B cell (primary cell): ENCODE measurements at regions not wholly inside any gene's neighbourhood (a gene's known extent, or its start where the extent isn't known, plus 50 kb on each side); places are given as distances from the start of the nearest gene placed in this dataset.
"Not testable (repeated sequence)": the region's sequence is repeated elsewhere in the genome, so short reads cannot be mapped to it uniquely, and the experiment has no call there.

Experiments used
- ATAC-seq: fragments of 200-7000 bp; cut with Tn5 transposase; one replicate; pipeline ENCODE4 v1.10.0; 2021; ENCODE audit warnings: low read depth, mild to moderate bottlenecking, moderate number of reproducible peaks, moderate library complexity
- CTCF ChIA-PET: fragments of 350-600 bp; sonication (Branson Sonifier 250); formaldehyde crosslinking; loops from one replicate; lab custom pipeline; 2021; ENCODE audit warnings: antibody characterized with exemption, inconsistent platforms; lab: Charles Lee
- POLR2A ChIA-PET: fragments of 350-600 bp; sonication (Branson Sonifier 250); formaldehyde crosslinking; loops from one replicate; lab custom pipeline; 2021; ENCODE audit warnings: antibody characterized with exemption; lab: Charles Lee
- DNase-seq: peaks from one replicate; pipeline ENCODE4 v3.0.0; 2013
- H2AFZ ChIP-seq: 2 replicates; pipeline ENCODE4 v1.6.1; 2012; ENCODE audit warnings: mild to moderate bottlenecking, low read depth, low read length; ENCODE audit not compliant: insufficient read depth, poor library complexity, severe bottlenecking
- H3K27ac ChIP-seq, 2 donors: 1 replicate in 1 of 2; 2 replicates in 1 of 2; pipeline ENCODE4 v1.5.1; 2012 to 2013; ENCODE audit warnings: low read length in 2 of 2, mild to moderate bottlenecking in 2 of 2, moderate library complexity in 1 of 2
- H3K27me3 ChIP-seq, 4 experiments: fragments of 200-600 bp in 1 of 4; sonication (generic) in 1 of 4; replicated peaks in 1 of 4; 1 replicate in 2 of 4; 2 replicates in 2 of 4; pipeline versions ENCODE4 v1.6.1 to v1.7.0; 2013 to 2016; ENCODE audit warnings: low read length in 3 of 4, mild to moderate bottlenecking in 2 of 4, mixed read lengths in 1 of 4, moderate library complexity in 1 of 4; ENCODE audit not compliant: insufficient read depth in 4 of 4, control insufficient read depth in 3 of 4; ENCODE audit errors: control extremely low read depth in 1 of 4
- H3K36me3 ChIP-seq, 2 experiments: replicated peaks in 1 of 2; 1 replicate in 1 of 2; 2 replicates in 1 of 2; pipeline versions ENCODE4 v1.6.1 to v1.7.1; 2013; ENCODE audit warnings: low read length in 1 of 2; ENCODE audit not compliant: insufficient read depth in 2 of 2, control insufficient read depth in 1 of 2; ENCODE audit errors: control extremely low read depth in 1 of 2, extremely low read depth in 1 of 2
- H3K4me1 ChIP-seq, 2 donors: fragments of 200-600 bp in 1 of 2; sonication (generic) in 1 of 2; 1 replicate in 1 of 2; 2 replicates in 1 of 2; pipeline versions ENCODE4 v1.5.1 to v1.6.1; 2013 to 2017; ENCODE audit warnings: low read length in 2 of 2; ENCODE audit not compliant: control insufficient read depth in 2 of 2, insufficient read depth in 2 of 2
- H3K4me2 ChIP-seq: replicated peaks from 2 replicates; pipeline ENCODE3; 2012; ENCODE audit warnings: mild to moderate bottlenecking, low read depth, low read length; ENCODE audit not compliant: poor library complexity, severe bottlenecking
- H3K4me3 ChIP-seq, 5 experiments: fragments of 200-600 bp in 1 of 5; sonication (generic) in 1 of 5; 1 replicate in 3 of 5; 2 replicates in 2 of 5; pipeline versions ENCODE4 v1.5.1 to v1.7.0; 2011 to 2016; ENCODE audit warnings: low read length in 4 of 5, mild to moderate bottlenecking in 4 of 5, low read depth in 2 of 5, control low read depth in 1 of 5, moderate library complexity in 1 of 5; ENCODE audit not compliant: insufficient read depth in 1 of 5; ENCODE audit errors: control extremely low read depth in 1 of 5, extremely low read depth in 1 of 5
- H3K79me2 ChIP-seq: fragments of 200-600 bp; sonication (generic); one replicate; pipeline ENCODE4 v1.6.0; 2016; ENCODE audit warnings: low read length; ENCODE audit not compliant: control insufficient read depth, insufficient read depth
- H3K9ac ChIP-seq: fragments of 200-600 bp; sonication (generic); 2 replicates; pipeline ENCODE4 v1.6.1; 2017; ENCODE audit warnings: mild to moderate bottlenecking, low read length, moderate library complexity
- H3K9me3 ChIP-seq, 3 donors: one replicate each; pipeline versions ENCODE4 v1.6.1 to v1.7.1; 2013; ENCODE audit warnings: low read length in 2 of 3; ENCODE audit not compliant: control insufficient read depth in 2 of 3, insufficient read depth in 1 of 3; ENCODE audit errors: control extremely low read depth in 1 of 3
- H4K20me1 ChIP-seq: 2 replicates; pipeline ENCODE4 v1.6.0; 2012; ENCODE audit warnings: mild to moderate bottlenecking, low read length; ENCODE audit not compliant: insufficient read depth, control insufficient read depth, poor library complexity, severe bottlenecking
- H3K27ac Mint-ChIP-seq: one replicate; pipeline ENCODE4 v1.8.0; 2021; ENCODE audit warnings: mixed read lengths
- H3K27me3 Mint-ChIP-seq: one replicate; pipeline ENCODE4 v1.8.0; 2021; ENCODE audit warnings: mixed read lengths
- H3K4me1 Mint-ChIP-seq: one replicate; pipeline ENCODE4 v1.8.0; 2021; ENCODE audit warnings: mixed read lengths
- H3K4me3 Mint-ChIP-seq: one replicate; pipeline ENCODE4 v1.8.0; 2021; ENCODE audit warnings: mixed read lengths
- H3K9me3 Mint-ChIP-seq: one replicate; pipeline ENCODE4 v1.8.0; 2022; ENCODE audit warnings: mixed read lengths; ENCODE audit not compliant: insufficient read depth
- WGBS: methylation state at CpG from one replicate; pipeline ENCODE4 v1.1.5; 2013; ENCODE audit warnings: missing lambda C conversion rate; ENCODE audit not compliant: insufficient coverage; 5-methylcytosine and 5-hydroxymethylcytosine counted together
- intact Hi-C: fragments of 100-400 bp; cut with micrococcal nuclease; formaldehyde crosslinking; loops from one replicate; pipeline ENCODE4 v1.10.0; 2022

DNA sequence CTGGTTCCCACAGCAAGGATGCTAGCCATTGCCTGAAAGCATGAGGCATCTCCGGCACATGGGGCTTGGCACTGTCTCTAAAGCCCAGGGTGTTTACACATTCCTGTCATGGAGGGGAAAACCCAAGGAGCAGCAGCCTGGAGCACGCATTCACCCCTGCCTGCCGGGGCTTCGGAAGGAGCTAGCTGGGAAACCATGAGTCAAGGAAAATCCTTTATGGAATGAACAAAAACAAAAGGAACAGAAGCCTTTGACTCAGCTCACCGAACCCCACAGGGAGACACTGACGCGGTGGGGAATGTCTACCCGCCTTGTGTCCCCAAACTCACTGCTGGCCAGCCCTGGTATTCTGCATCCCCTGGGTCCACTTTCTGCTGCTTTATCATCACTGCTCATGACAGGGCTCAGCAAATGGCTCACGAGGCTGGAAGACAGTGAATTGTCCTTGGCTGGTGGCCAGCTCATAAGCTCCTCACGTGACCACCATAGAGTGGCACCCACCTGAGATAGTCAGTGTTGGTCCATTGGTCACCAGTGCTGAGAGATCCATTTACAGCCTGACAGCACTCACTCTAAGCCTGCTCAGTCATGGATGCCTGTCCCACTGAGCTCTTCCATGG lies 137.2 kb downstream of the NPIPB11 start:
- H3K9ac ChIP-seq, H3K36me3 ChIP-seq, DNase-seq, H3K4me1 ChIP-seq, CTCF ChIA-PET, H3K9me3 ChIP-seq, H2AFZ ChIP-seq, POLR2A ChIA-PET, H3K4me1 Mint-ChIP-seq, H3K27me3 ChIP-seq, H4K20me1 ChIP-seq, H3K4me3 Mint-ChIP-seq, H3K27ac ChIP-seq, H3K4me3 ChIP-seq, H3K27ac Mint-ChIP-seq, ATAC-seq, H3K4me2 ChIP-seq, intact Hi-C loops, H3K9me3 Mint-ChIP-seq, H3K27me3 Mint-ChIP-seq, H3K79me2 ChIP-seq: not testable (repeated sequence)
- WGBS, result 96% methylated on average over 7 of the region's 10 CpGs

DNA sequence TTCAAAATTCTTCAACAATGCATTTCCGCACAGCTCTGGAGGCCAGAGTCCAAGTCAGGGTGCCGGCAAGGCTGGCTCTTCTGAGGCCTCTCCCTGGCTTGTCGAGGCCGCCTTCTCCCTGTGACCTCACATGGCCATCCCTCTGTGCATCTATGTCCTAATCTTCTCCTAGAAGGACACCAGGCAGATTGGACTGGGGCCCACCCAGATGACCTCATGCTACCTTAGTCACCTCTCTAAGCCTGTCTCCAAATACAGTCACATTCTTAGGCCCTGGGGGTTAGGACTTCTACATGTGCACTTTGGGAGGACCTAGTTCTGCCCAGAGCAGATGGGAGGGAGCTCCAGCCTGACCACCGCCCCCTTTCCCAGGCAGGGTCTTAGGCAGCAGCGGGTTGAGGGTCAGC lies 137.7 kb downstream of the NPIPB11 start:
- H3K27ac Mint-ChIP-seq, CTCF ChIA-PET, H3K27ac ChIP-seq, H3K4me3 Mint-ChIP-seq, H3K27me3 Mint-ChIP-seq, H3K4me1 ChIP-seq, H3K4me2 ChIP-seq, H3K4me1 Mint-ChIP-seq, H3K9ac ChIP-seq, H3K27me3 ChIP-seq, H3K9me3 ChIP-seq, H4K20me1 ChIP-seq, DNase-seq, H2AFZ ChIP-seq, POLR2A ChIA-PET, H3K9me3 Mint-ChIP-seq, intact Hi-C loops, H3K36me3 ChIP-seq, H3K4me3 ChIP-seq, H3K79me2 ChIP-seq, ATAC-seq: not testable (repeated sequence)
- WGBS, result 96% methylated on average over 6 of the region's 6 CpGs

DNA sequence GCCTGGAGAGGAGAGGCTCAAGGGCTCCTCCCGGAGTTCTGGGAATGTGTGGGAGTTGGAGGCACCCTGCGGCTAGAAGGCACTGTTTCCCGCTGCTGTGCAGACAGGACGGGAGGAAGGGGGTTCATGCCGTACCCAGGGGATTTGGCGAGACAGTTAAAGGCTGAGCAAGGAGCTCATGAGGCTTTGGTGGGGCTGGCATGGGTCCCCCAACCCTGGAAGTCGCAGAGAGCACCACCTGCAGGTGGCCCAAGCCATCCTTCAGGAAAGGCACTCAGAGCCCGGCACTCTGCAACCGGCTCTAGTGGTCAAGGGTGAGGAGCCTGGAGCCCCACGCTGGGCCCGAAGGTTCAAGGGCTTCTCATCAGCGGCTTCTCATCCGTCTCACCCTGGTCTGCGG lies 138.2 kb downstream of the NPIPB11 start:
- H3K4me3 Mint-ChIP-seq, H4K20me1 ChIP-seq, H3K9me3 Mint-ChIP-seq, POLR2A ChIA-PET, H3K4me1 Mint-ChIP-seq, H3K27ac ChIP-seq, H3K27me3 Mint-ChIP-seq, H2AFZ ChIP-seq, H3K4me3 ChIP-seq, H3K9ac ChIP-seq, DNase-seq, H3K27me3 ChIP-seq, H3K9me3 ChIP-seq, ATAC-seq, H3K4me2 ChIP-seq, intact Hi-C loops, CTCF ChIA-PET, H3K27ac Mint-ChIP-seq, H3K79me2 ChIP-seq, H3K4me1 ChIP-seq, H3K36me3 ChIP-seq: not testable (repeated sequence)
- 94% methylated on average over 14 of the region's 14 CpGs for WGBS

DNA sequence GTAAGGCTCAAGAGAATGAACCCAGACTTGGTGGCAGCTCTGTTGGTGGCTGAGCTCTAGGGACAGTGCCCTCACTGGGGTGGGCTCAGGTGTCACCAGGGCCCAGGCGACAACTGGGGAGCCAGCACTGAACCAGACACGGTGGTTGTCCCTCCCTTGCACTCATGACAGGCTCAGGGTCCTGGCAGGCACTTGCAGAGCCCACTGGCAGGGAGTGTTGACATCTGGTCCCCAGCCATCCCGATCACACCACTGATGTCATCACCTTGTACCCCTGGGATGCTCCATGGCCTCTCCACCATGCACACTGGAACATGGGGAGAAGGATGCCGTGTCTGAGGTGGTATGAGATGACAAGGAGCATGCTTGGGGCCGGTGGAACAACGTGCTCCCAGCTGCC lies 138.6 kb downstream of the NPIPB11 start:
- H3K4me2 ChIP-seq, H3K4me3 ChIP-seq, intact Hi-C loops, H3K4me3 Mint-ChIP-seq, H3K4me1 Mint-ChIP-seq, ATAC-seq, H3K9me3 ChIP-seq, CTCF ChIA-PET, H3K79me2 ChIP-seq, DNase-seq, H3K4me1 ChIP-seq, H3K27me3 ChIP-seq, H3K9me3 Mint-ChIP-seq, H3K9ac ChIP-seq, H2AFZ ChIP-seq, H3K27me3 Mint-ChIP-seq, H3K27ac Mint-ChIP-seq, POLR2A ChIA-PET, H3K36me3 ChIP-seq, H3K27ac ChIP-seq, H4K20me1 ChIP-seq: not testable (repeated sequence)
- 88% methylated on average over 2 of the region's 6 CpGs for WGBS
